Activated naive CD4-positive, alpha-beta T cell treated with Interleukin-2 at 50 U/mL for 16 hours (primary cell): ENCODE measurements at regions not wholly inside any gene's neighbourhood (a gene's known extent, or its start where the extent isn't known, plus 50 kb on each side); places are given as distances from the start of the nearest gene placed in this dataset.
"Not testable (repeated sequence)": the region's sequence is repeated elsewhere in the genome, so short reads cannot be mapped to it uniquely, and the experiment has no call there.

Experiments used
- DNase-seq: peaks from one replicate; pipeline ENCODE4 v3.0.0-alpha.2; 2020

- DNase-seq = no peak
Measured at GRCh38 chr1:38204698-38205097, 158.1 kb upstream of the POU3F1 start.

GRCh38 chr1:38203441-38203840 lies 156.8 kb upstream of the POU3F1 start:
- DNase-seq = no peak

GRCh38 chr1:38201431-38201830 lies 154.8 kb upstream of the POU3F1 start:
- DNase-seq = no peak

GRCh38 chr1:38198621-38199020 lies 152.0 kb upstream of the POU3F1 start:
- DNase-seq = no peak

- no peak for DNase-seq
Measured at GRCh38 chr1:38198099-38198498, 151.5 kb upstream of the POU3F1 start.

- DNase-seq = no peak
Measured at GRCh38 chr1:38197312-38198061, 150.9 kb upstream of the POU3F1 start.

- no peak for DNase-seq
Measured at GRCh38 chr1:38194472-38194871, 147.9 kb upstream of the POU3F1 start.

- DNase-seq = no peak
Measured at GRCh38 chr1:38193040-38193439, 146.4 kb upstream of the POU3F1 start.

- DNase-seq = no peak
Measured at GRCh38 chr1:38191461-38191860, 144.9 kb upstream of the POU3F1 start.

- no peak for DNase-seq
Measured at GRCh38 chr1:38190983-38191382, 144.4 kb upstream of the POU3F1 start.

- no peak for DNase-seq
Measured at GRCh38 chr1:38187552-38187951, 141.0 kb upstream of the POU3F1 start.

GRCh38 chr1:38186566-38186965 lies 140.0 kb upstream of the POU3F1 start:
- no peak for DNase-seq

GRCh38 chr1:38185913-38186312 lies 139.3 kb upstream of the POU3F1 start:
- DNase-seq = no peak

GRCh38 chr1:38183747-38184146 lies 137.2 kb upstream of the POU3F1 start:
- DNase-seq = no peak

GRCh38 chr1:38183096-38183495 lies 136.5 kb upstream of the POU3F1 start:
- no peak for DNase-seq

- DNase-seq = not testable (repeated sequence)
Measured at GRCh38 chr1:38180388-38180787, 133.8 kb upstream of the POU3F1 start.

GRCh38 chr1:38179483-38179882 lies 132.9 kb upstream of the POU3F1 start:
- no peak for DNase-seq

GRCh38 chr1:38178216-38178615 lies 131.6 kb upstream of the POU3F1 start:
- DNase-seq = no peak

GRCh38 chr1:38175121-38175520 lies 128.5 kb upstream of the POU3F1 start:
- no peak for DNase-seq

GRCh38 chr1:38173848-38174247 lies 127.3 kb upstream of the POU3F1 start:
- no peak for DNase-seq

- DNase-seq = no peak
Measured at GRCh38 chr1:38173157-38173831, 126.7 kb upstream of the POU3F1 start.

GRCh38 chr1:38169121-38169520 lies 122.5 kb upstream of the POU3F1 start:
- no peak for DNase-seq

- no peak for DNase-seq
Measured at GRCh38 chr1:38168365-38168764, 121.8 kb upstream of the POU3F1 start.

- DNase-seq = no peak
Measured at GRCh38 chr1:38166461-38166860, 119.9 kb upstream of the POU3F1 start.
